ENCODE measurements at regions not wholly inside any gene's neighbourhood (a gene's known extent, or its start where the extent isn't known, plus 50 kb on each side); places are given as distances from the start of the nearest gene placed in this dataset.

GRCh38 chr17:79680318-79680695 is 50.4 kb upstream of the ENPP7 start:
- Mint-ChIP-seq H3K4me3 (no peak overlapping the region), H3K36me3 (ENCODE audit: low read depth) (no peaks in the 10 kb centered on the region), H3K27ac (no peak overlapping the region), H3K4me1 (ENCODE audit: low read depth) (no peaks in the 10 kb centered on the region), H3K9me3 (no peaks in the 10 kb centered on the region), H3K27me3 (ENCODE audit: low read depth) (peaks cover 9% of the 10 kb centered on the region)
- CTCF ChIA-PET = interaction anchor here (1.4 kb wide), 1 partner anchor 28 kb away, joined by 3 read pairs; no protein-coding TSS in a partner anchor
- intact Hi-C loops (cut with micrococcal nuclease) = no loop called here
- no peak for DNase-seq

GRCh38 chr17:79679631-79680317 is 51.0 kb upstream of the ENPP7 start:
- DNase-seq = no peak
- H3K36me3 Mint-ChIP-seq (ENCODE audit: low read depth) = no peaks in the 10 kb centered on the region
- no peak overlapping the region for H3K27ac Mint-ChIP-seq
- H3K27me3 Mint-ChIP-seq (ENCODE audit: low read depth) = peaks cover 9% of the 10 kb centered on the region
- CTCF ChIA-PET = interaction anchor here (1.4 kb wide), 1 partner anchor 29 kb away, joined by 3 read pairs; no protein-coding TSS in a partner anchor
- no peaks in the 10 kb centered on the region for H3K4me1 Mint-ChIP-seq (ENCODE audit: low read depth)
- no peaks in the 10 kb centered on the region for H3K9me3 Mint-ChIP-seq
- intact Hi-C loops (cut with micrococcal nuclease) = no loop called here
- no peak overlapping the region for H3K4me3 Mint-ChIP-seq

GRCh38 chr17:79678736-79679255 is 51.9 kb upstream of the ENPP7 start:
- peaks cover 13% of the 10 kb centered on the region for H3K27me3 Mint-ChIP-seq (ENCODE audit: low read depth)
- CTCF ChIA-PET = interaction anchor here (1.4 kb wide), 1 partner anchor 30 kb away, joined by 3 read pairs; no protein-coding TSS in a partner anchor

GRCh38 chr17:79678091-79678735 is 52.5 kb upstream of the ENPP7 start:
- H3K9me3 Mint-ChIP-seq = peaks cover 7% of the 10 kb centered on the region
- CTCF ChIA-PET = no interaction called here
- no peak for DNase-seq
- H3K27ac Mint-ChIP-seq = no peak overlapping the region
- no peaks in the 10 kb centered on the region for H3K4me1 Mint-ChIP-seq (ENCODE audit: low read depth)
- H3K36me3 Mint-ChIP-seq (ENCODE audit: low read depth) = no peaks in the 10 kb centered on the region
- H3K27me3 Mint-ChIP-seq (ENCODE audit: low read depth) = peaks cover 13% of the 10 kb centered on the region
- H3K4me3 Mint-ChIP-seq = no peak overlapping the region
- intact Hi-C loops (cut with micrococcal nuclease) = no loop called here

More at GRCh38 chr17:79678736-79679255, 51.9 kb upstream of the ENPP7 start:
- peaks cover 2% of the 10 kb centered on the region for H3K9me3 Mint-ChIP-seq
- no peak overlapping the region for H3K27ac Mint-ChIP-seq
- no peak overlapping the region for H3K4me3 Mint-ChIP-seq
- intact Hi-C loops (cut with micrococcal nuclease) = no loop called here
- no peaks in the 10 kb centered on the region for H3K4me1 Mint-ChIP-seq (ENCODE audit: low read depth)
- no peak for DNase-seq
- H3K36me3 Mint-ChIP-seq (ENCODE audit: low read depth) = no peaks in the 10 kb centered on the region

GRCh38 chr17:79677646-79678045 is 53.1 kb upstream of the ENPP7 start:
- H3K4me3 Mint-ChIP-seq = no peak overlapping the region
- H3K4me1 Mint-ChIP-seq (ENCODE audit: low read depth) = no peaks in the 10 kb centered on the region
- intact Hi-C loops (cut with micrococcal nuclease) = no loop called here
- no peak for DNase-seq
- H3K9me3 Mint-ChIP-seq = peaks cover 11% of the 10 kb centered on the region
- no peaks in the 10 kb centered on the region for H3K36me3 Mint-ChIP-seq (ENCODE audit: low read depth)
- CTCF ChIA-PET = no interaction called here
- no peak overlapping the region for H3K27ac Mint-ChIP-seq
- H3K27me3 Mint-ChIP-seq (ENCODE audit: low read depth) = peaks cover 15% of the 10 kb centered on the region

GRCh38 chr17:79676796-79677195 is 53.9 kb upstream of the ENPP7 start:
- intact Hi-C loops (cut with micrococcal nuclease) = no loop called here
- Mint-ChIP-seq H3K36me3 (ENCODE audit: low read depth) (no peaks in the 10 kb centered on the region), H3K4me3 (no peak overlapping the region), H3K4me1 (ENCODE audit: low read depth) (no peaks in the 10 kb centered on the region), H3K27me3 (ENCODE audit: low read depth) (peaks cover 16% of the 10 kb centered on the region), H3K27ac (no peak overlapping the region), H3K9me3 (peaks cover 11% of the 10 kb centered on the region)
- DNase-seq = no peak
- CTCF ChIA-PET = no interaction called here

- Mint-ChIP-seq H3K27me3 (ENCODE audit: low read depth) (peaks cover 13% of the 10 kb centered on the region), H3K4me3 (no peak overlapping the region), H3K27ac (no peak overlapping the region), H3K36me3 (ENCODE audit: low read depth) (no peaks in the 10 kb centered on the region), H3K4me1 (ENCODE audit: low read depth) (no peaks in the 10 kb centered on the region), H3K9me3 (peaks cover 11% of the 10 kb centered on the region)
- DNase-seq = no peak
- intact Hi-C loops (cut with micrococcal nuclease) = no loop called here
- CTCF ChIA-PET = no interaction called here
Observed at GRCh38 chr17:79675413-79675725, 55.4 kb upstream of the ENPP7 start.

GRCh38 chr17:79674506-79675412 is 56.0 kb upstream of the ENPP7 start:
- H3K4me1 Mint-ChIP-seq (ENCODE audit: low read depth) = no peaks in the 10 kb centered on the region
- no peak for DNase-seq
- H3K4me3 Mint-ChIP-seq = no peak overlapping the region
- H3K27me3 Mint-ChIP-seq (ENCODE audit: low read depth) = peaks cover 16% of the 10 kb centered on the region
- H3K27ac Mint-ChIP-seq = no peak overlapping the region
- CTCF ChIA-PET = no interaction called here
- peaks cover 11% of the 10 kb centered on the region for H3K9me3 Mint-ChIP-seq
- intact Hi-C loops (cut with micrococcal nuclease) = no loop called here
- H3K36me3 Mint-ChIP-seq (ENCODE audit: low read depth) = no peaks in the 10 kb centered on the region

GRCh38 chr17:79673517-79673916 is 57.2 kb upstream of the ENPP7 start:
- intact Hi-C loops (cut with micrococcal nuclease) = no loop called here
- Mint-ChIP-seq H3K4me3 (no peak overlapping the region), H3K27ac (no peak overlapping the region), H3K4me1 (ENCODE audit: low read depth) (no peaks in the 10 kb centered on the region), H3K9me3 (peaks cover 11% of the 10 kb centered on the region), H3K27me3 (ENCODE audit: low read depth) (peaks cover 20% of the 10 kb centered on the region), H3K36me3 (ENCODE audit: low read depth) (no peaks in the 10 kb centered on the region)
- CTCF ChIA-PET = no interaction called here
- DNase-seq = no peak

GRCh38 chr17:79672496-79672895 is 58.2 kb upstream of the ENPP7 start:
- no peaks in the 10 kb centered on the region for H3K4me1 Mint-ChIP-seq (ENCODE audit: low read depth)
- peaks cover 11% of the 10 kb centered on the region for H3K9me3 Mint-ChIP-seq
- peaks cover 20% of the 10 kb centered on the region for H3K27me3 Mint-ChIP-seq (ENCODE audit: low read depth)
- no peak overlapping the region for H3K4me3 Mint-ChIP-seq
- H3K36me3 Mint-ChIP-seq (ENCODE audit: low read depth) = no peaks in the 10 kb centered on the region
- DNase-seq = no peak
- H3K27ac Mint-ChIP-seq = no peak overlapping the region
- intact Hi-C loops (cut with micrococcal nuclease) = no loop called here
- CTCF ChIA-PET = interaction anchor here (0.6 kb wide), 1 partner anchor 170 kb away, joined by 3 read pairs; no protein-coding TSS in a partner anchor

GRCh38 chr17:79671085-79671694 is 59.6 kb upstream of the ENPP7 start:
- intact Hi-C loops (cut with micrococcal nuclease) = no loop called here
- no peak overlapping the region for H3K27ac Mint-ChIP-seq
- H3K36me3 Mint-ChIP-seq (ENCODE audit: low read depth) = no peaks in the 10 kb centered on the region
- H3K4me3 Mint-ChIP-seq = no peak overlapping the region
- DNase-seq = no peak
- peaks cover 24% of the 10 kb centered on the region for H3K27me3 Mint-ChIP-seq (ENCODE audit: low read depth)
- H3K4me1 Mint-ChIP-seq (ENCODE audit: low read depth) = no peaks in the 10 kb centered on the region
- H3K9me3 Mint-ChIP-seq = peaks cover 11% of the 10 kb centered on the region
- CTCF ChIA-PET = no interaction called here

- no peak overlapping the region for H3K27ac Mint-ChIP-seq
- H3K4me3 Mint-ChIP-seq = no peak overlapping the region
- no peaks in the 10 kb centered on the region for H3K36me3 Mint-ChIP-seq (ENCODE audit: low read depth)
- H3K9me3 Mint-ChIP-seq = peaks cover 11% of the 10 kb centered on the region
- no peaks in the 10 kb centered on the region for H3K4me1 Mint-ChIP-seq (ENCODE audit: low read depth)
- intact Hi-C loops (cut with micrococcal nuclease) = no loop called here
- CTCF ChIA-PET = no interaction called here
- peaks cover 28% of the 10 kb centered on the region for H3K27me3 Mint-ChIP-seq (ENCODE audit: low read depth)
- no peak for DNase-seq
Observed at GRCh38 chr17:79670537-79671084, 59.8 kb upstream of the RBFOX3 start.
